ENCODE measurements at regions not wholly inside any gene's neighbourhood (a gene's known extent, or its start where the extent isn't known, plus 50 kb on each side); places are given as distances from the start of the nearest gene placed in this dataset.
A peak's percentile ranks its signal among the peaks of the same experiment; 100 is the strongest.

- H3K9me2 ChIP-seq (ENCODE audit: insufficient read depth): no peaks in the 10 kb centered on the region
- H3K4me2 ChIP-seq: no peak overlapping the region
- no peaks in the 10 kb centered on the region for H3K27me3 ChIP-seq (ENCODE audit: insufficient read depth)
- TF ChIP-seq POLR2AphosphoS5 (IDR thresholded peaks at IDR 0.05; ENCODE audit: low read depth): no peak
- no peak for TF ChIP-seq EZH2 (IDR thresholded peaks at IDR 0.05; ENCODE audit: low read depth, unreplicated experiment)
- no peak for TF ChIP-seq ZNF462 (CRISPR knock-in tag; IDR thresholded peaks at IDR 0.05)
- no peak for TF ChIP-seq CTCF (conservative IDR thresholded peaks at IDR 0.05; ENCODE audit: low read depth in 2 of 2)
- no peak for TF ChIP-seq EZH2phosphoT487 (IDR thresholded peaks at IDR 0.05; ENCODE audit: unreplicated experiment)
- no peak for TF ChIP-seq JUNB (IDR thresholded peaks at IDR 0.05; ENCODE audit: unreplicated experiment)
- TF ChIP-seq ETS1 (IDR thresholded peaks at IDR 0.05): no peak
- no peak for TF ChIP-seq ZNF114 (CRISPR knock-in tag; IDR thresholded peaks at IDR 0.05)
- TF ChIP-seq STAT1 (IDR thresholded peaks at IDR 0.05; ENCODE audit: unreplicated experiment): no peak
- no peak for TF ChIP-seq REST (IDR thresholded peaks at IDR 0.05; ENCODE audit: unreplicated experiment)
- no peak for TF ChIP-seq ZNF331 (CRISPR knock-in tag; IDR thresholded peaks at IDR 0.05; ENCODE audit: low read depth)
- no peak for TF ChIP-seq NANOG (IDR thresholded peaks at IDR 0.05; ENCODE audit: borderline replicate concordance)
- no peak for TF ChIP-seq CREB1 (CRISPR knock-in tag; IDR thresholded peaks at IDR 0.05; ENCODE audit: low read depth)
- no peak overlapping the region for H3K27ac Mint-ChIP-seq
- H4K20me1 ChIP-seq (replicated peaks; ENCODE audit: insufficient read depth): no peaks in the 10 kb centered on the region
- DNase-seq (ENCODE audit: low spot score): no peak
- no peak overlapping the region for H3K27ac ChIP-seq (ENCODE audit: low read depth)
- H3K4me1 Mint-ChIP-seq: no peaks in the 10 kb centered on the region
- ATAC-seq: no peak
- H3K4me1 ChIP-seq (ENCODE audit: insufficient read depth): no peaks in the 10 kb centered on the region
- H2AFZ ChIP-seq: 0 out of 2 replicates have a peak overlapping the region, but pooled peaks have one; percentile 8
- no peaks in the 10 kb centered on the region for H3F3A ChIP-seq (replicated peaks; ENCODE audit: low read depth)
- H3K36me3 Mint-ChIP-seq (ENCODE audit: low read depth): no peaks in the 10 kb centered on the region
- no peak overlapping the region for H3K4me3 Mint-ChIP-seq
- peaks cover 6% of the 10 kb centered on the region for H3K27me3 Mint-ChIP-seq (ENCODE audit: insufficient read depth, low read depth, poor library complexity)
- no peak overlapping the region for H3K4me3 ChIP-seq
- H3K79me2 ChIP-seq (replicated peaks; ENCODE audit: insufficient read depth): no peaks in the 10 kb centered on the region
- H3K36me3 ChIP-seq (ENCODE audit: insufficient read depth): no peaks in the 10 kb centered on the region
- 0 out of 3 replicates have a peak, but pooled peaks cover 3% of the 10 kb centered on the region for H3K9me3 Mint-ChIP-seq
These were observed 141.7 kb upstream of the ABCA1 start for GRCh38 chr9:105069696-105070095.
